Retinal pigment epithelial cell (primary cell): ENCODE measurements at regions not wholly inside any gene's neighbourhood (a gene's known extent, or its start where the extent isn't known, plus 50 kb on each side); places are given as distances from the start of the nearest gene placed in this dataset.

Source experiments
- DNase-seq: peaks from one replicate; pipeline ENCODE4 v3.0.0-alpha.2; 2010; ENCODE audit warnings: low read depth
- H3K4me3 ChIP-seq: 2 replicates; pipeline ENCODE4 v1.5.1; 2011; ENCODE audit warnings: mild to moderate bottlenecking, low read length, control low read depth, moderate library complexity
- TF ChIP-seq, protein P1 (sequence below): conservative IDR thresholded peaks from 2 replicates; pipeline ENCODE4 v1.5.1; 2011; ENCODE audit warnings: low read depth, low read length, control low read depth, inconsistent platforms

DNA sequence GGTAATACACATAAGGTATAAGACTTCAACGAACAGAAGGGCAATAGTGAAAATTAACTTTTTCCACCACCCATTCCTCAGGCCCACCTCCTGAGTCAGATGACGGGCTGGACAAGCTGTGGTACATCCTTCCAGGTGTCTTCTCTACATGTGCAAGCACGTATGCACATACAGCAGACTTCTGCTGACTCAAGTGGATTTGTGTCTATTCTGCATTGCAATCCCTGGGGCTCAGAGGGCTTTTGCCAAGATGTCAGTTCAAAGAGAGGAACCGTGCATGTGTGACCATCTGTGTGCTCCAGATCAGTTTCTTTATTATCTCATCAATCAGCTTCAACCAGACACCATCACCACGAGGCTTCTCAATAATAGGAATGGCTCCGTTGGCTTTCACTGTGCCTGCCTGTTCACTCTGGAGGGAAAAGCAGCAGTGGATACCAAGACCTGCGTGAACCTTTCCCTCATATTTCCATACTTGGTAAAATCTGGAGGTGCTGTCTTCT lies 288.4 kb downstream of the MTRR start:
- no peak overlapping the region for H3K4me3 ChIP-seq
- TF ChIP-seq, protein P1, sequence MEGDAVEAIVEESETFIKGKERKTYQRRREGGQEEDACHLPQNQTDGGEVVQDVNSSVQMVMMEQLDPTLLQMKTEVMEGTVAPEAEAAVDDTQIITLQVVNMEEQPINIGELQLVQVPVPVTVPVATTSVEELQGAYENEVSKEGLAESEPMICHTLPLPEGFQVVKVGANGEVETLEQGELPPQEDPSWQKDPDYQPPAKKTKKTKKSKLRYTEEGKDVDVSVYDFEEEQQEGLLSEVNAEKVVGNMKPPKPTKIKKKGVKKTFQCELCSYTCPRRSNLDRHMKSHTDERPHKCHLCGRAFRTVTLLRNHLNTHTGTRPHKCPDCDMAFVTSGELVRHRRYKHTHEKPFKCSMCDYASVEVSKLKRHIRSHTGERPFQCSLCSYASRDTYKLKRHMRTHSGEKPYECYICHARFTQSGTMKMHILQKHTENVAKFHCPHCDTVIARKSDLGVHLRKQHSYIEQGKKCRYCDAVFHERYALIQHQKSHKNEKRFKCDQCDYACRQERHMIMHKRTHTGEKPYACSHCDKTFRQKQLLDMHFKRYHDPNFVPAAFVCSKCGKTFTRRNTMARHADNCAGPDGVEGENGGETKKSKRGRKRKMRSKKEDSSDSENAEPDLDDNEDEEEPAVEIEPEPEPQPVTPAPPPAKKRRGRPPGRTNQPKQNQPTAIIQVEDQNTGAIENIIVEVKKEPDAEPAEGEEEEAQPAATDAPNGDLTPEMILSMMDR = no peak
- no peak for DNase-seq

DNA sequence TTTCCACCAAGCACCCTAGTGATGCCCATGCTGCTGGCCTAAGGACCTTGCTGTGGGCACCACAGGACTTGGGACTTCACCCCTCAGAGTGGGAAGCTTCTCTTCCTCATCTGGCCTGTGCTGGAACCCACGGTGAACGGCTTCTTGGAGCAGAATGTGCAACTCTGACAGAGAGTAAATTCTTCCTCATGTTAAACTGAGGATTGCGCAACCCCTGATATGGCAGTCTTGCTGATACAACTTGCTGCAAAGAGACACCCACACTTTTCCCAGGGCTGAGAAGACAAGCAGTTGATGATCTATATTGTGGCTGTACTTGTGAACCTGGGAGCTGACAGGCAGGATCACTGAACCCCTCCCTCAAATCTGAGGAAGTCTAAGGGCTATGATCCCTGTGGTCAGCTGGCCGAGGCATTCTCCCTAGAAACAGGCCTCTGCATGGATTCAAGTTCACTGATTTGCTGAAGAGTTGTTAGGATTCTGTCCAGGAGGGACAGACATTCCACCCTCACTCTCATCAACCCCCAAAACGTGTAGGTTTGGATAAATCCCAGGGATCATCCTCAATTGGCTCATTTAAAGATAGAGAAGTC lies 307.2 kb downstream of the MTRR start:
- no peak for DNase-seq
- TF ChIP-seq, protein P1 = no peak
- no peak overlapping the region for H3K4me3 ChIP-seq

DNA sequence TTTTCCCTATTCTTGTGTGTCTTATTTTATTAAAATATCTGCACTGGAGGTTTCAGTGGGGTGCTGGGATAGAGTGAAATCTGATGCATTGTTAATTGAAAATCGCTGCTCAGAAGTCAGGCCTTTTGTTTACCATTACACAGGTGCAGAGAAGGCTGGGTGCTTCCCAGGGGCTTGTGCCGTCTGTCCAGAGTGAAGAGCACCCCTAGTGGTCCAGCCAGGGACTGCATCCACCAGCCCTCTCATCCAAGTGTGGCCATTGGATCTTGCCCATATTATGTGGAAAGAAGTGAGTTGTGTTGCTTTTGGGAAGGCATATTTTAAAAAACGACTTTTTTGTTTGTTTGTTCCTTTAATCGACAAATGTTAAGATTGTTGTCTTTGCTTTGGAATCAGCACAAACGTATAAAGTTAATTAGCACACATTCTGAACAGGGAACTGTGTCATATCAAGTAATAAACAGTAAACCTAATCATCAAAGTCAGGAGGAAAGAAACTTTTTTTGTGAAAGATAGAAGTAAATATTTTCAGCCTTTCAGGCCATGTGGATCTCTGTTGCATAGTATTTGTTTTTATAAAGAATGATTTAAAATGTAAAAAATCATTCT lies 315.6 kb downstream of the MTRR start:
- TF ChIP-seq, protein P1 = peak; percentile 62
- no peak overlapping the region for H3K4me3 ChIP-seq
- DNase-seq = no peak

DNA sequence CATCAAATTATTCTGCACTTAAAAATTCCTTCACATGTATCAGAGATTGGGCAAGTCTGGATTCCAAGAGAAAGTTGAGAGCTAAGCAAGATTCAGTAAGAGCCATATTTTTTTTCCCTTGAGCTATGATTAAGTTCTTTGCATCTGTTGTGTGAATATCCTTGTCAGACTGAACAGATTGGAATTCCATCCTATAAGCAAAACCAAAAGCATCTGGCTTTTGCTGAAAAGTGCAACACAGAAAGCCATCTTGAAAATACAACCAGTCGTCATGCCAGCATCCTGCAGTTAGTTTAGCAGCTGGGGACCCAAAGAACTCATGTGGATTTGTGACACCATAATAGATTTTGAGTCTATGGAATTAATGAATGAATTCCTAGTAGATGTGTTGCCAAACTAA lies 316.9 kb downstream of the MTRR start:
- TF ChIP-seq, protein P1 = no peak
- no peak overlapping the region for H3K4me3 ChIP-seq
- no peak for DNase-seq

DNA sequence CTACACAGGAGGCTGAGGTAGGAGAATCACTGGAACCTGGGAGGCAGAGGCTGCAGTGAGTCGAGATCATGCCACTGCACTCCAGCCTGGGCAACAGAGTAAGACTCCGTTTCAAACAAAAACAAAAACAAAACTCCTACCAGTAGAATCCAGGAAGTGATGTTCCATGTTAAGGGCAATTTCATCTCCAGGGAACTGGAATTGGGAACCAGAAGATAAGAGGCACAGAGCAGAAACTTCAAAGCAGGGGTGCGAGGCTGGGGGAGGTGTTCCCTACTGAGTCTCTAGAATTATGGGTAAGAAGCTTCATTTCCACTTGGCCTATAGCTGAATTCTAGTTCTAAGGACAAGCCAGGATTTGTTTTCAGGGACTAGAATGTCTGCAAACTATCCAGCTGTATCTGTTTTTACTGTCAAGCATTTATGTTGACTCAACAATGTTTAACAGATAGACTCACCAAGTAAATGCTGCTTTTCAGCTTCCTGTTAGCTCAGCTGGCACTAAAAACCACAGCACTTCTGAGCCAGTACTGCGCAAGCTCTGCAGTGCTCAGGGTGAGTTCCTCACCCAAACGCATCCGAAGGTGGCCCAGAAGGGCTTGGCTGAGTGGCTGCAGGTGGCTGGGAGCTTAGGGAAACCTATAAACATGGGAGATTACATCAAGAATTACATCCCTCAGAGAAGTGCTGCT lies 320.1 kb downstream of the MTRR start:
- H3K4me3 ChIP-seq = no peak overlapping the region
- TF ChIP-seq, protein P1 = no peak
- DNase-seq = no peak

DNA sequence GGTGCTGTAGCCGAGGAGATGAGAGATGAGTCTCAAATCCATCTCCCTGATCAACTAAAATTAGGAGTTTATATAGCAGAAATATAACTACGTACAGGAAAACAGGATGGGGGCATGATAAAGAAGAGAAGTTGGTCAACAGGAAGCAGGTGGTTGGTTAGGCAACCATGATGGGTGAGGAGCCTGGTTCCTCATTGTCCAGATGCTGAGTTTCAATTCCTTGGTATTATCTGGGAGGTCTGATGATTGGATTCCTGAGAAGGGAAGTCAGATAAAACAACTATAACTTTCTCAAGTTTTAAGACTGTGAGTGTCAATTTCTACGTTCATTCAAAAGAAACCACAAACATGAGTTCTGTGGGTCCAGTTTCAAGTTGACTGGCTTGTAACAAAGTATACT lies 323.9 kb downstream of the MTRR start:
- no peak for DNase-seq

More for the DNA sequence above, 323.9 kb downstream of the MTRR start:
- no peak overlapping the region for H3K4me3 ChIP-seq
- TF ChIP-seq, protein P1 = no peak
